H1 (cell line): ENCODE measurements at regions not wholly inside any gene's neighbourhood (a gene's known extent, or its start where the extent isn't known, plus 50 kb on each side); places are given as distances from the start of the nearest gene placed in this dataset.

ENCODE experiments used
- CTCF ChIP-seq, 3 experiments: IDR thresholded peaks; 1 replicate in 2 of 3; 2 replicates in 1 of 3; pipeline versions ENCODE4 v1.5.1 to v1.6.1; 2011; ENCODE audit warnings: low read length in 3 of 3, mild to moderate bottlenecking in 3 of 3, inconsistent platforms in 2 of 3, low read depth in 1 of 3, moderate library complexity in 1 of 3; ENCODE audit not compliant: insufficient read depth in 1 of 3; ENCODE audit errors: control extremely low read depth in 1 of 3

- TF ChIP-seq CTCF (IDR thresholded peaks at IDR 0.05; ENCODE audit: control extremely low read depth in 1 of 3, insufficient read depth in 1 of 3, low read depth in 1 of 3, low read length in 3 of 3), result no peak
Observed at GRCh38 chr6:112665114-112665513, 318.0 kb downstream of the RFPL4B start (continued).
